ENCODE measurements at regions not wholly inside any gene's neighbourhood (a gene's known extent, or its start where the extent isn't known, plus 50 kb on each side); places are given as distances from the start of the nearest gene placed in this dataset.

DNA sequence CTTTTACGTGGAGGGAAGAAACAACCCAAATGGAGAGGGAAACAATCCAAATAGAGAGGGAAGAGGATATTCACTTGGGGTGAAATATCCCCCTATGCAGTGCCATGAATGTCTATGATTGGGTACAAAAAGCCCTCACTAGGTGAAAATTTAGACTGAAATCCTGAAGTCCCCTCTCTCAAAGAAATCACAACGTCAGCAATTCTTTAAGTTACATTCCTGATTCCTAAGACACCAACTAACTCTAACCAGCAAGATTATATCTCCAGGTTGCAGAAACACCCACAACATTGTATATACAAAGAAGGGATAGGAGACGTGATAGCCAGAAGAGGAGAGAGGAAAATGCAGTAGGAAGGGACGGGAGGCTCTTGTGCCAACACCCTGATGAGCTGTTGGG lies 374.3 kb downstream of the DCAF12L2 start:
- no peak for DNase-seq (ENCODE audit: low read depth)

DNA sequence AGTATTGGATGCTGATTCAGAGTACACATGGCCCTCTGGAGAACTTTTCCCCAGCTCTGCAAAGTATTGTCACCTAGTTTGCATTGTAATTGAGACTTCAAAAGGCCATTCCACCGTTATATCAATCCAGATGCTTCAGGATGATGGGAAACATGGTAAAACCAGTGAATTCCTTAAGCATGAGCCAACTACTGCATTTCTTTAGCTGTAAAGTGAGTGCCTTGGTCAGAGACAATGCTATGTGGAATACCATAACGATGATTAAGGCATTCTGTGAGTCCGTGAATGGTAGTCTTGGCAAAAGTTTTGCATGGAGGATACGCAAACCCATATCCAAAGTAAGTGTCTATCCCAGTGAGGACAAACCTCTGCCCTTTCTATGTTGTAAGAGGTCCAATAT lies 355.2 kb downstream of the DCAF12L2 start:
- no peak for DNase-seq (ENCODE audit: low read depth)

DNA sequence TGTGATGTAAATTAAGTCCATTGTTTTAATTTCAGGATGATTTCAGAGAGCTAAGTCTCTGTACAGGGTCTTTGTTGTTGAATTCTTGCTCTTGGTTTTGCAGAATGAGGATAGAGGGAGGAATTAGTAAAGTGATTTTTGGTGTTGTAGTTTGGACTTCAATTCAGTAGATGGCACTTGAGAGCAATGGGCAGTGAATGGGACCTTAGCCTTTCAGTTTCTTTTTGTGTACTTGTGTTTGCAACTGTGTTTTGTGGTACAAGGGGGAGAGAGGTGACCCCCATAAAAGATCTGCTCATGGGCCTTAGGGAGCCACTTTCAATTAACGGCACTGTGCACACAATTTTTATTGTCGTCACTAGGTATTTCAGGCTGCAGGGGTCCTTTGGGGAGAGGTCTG lies 340.0 kb downstream of the DCAF12L2 start:
- DNase-seq (ENCODE audit: low read depth) = no peak

DNA sequence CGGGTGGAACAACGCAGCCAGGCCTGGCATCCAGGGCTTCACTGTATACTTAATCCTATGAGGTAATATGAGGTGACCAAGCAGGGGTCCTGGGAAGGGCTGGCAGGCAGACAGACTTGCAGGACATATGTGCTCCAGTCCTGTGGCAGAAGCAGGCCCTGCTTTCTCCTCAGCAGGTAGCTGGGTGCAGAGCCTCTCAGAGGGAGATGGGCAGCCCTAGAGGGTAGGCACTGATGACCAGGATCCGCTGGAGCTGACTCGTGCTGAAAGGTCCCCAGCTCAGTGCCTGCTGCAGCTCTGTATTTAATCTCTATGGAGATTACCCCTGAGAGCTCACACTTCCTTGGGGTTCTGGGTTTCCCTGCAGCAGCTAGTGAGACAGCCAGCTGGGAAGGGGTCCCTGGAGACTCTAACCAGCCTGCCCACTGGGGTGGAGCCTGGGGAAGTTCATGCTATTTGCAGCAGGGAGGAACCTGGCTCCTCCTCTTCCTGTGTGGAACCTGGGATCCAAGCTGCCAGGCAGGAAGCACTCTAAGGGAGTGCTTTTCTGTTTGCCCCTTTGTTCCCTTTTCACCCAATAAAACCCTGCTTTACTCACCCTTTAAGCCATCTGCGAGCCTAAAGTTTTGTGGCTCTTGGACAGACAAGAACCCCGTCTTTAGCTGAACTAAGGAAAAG lies 339.2 kb downstream of the DCAF12L2 start:
- DNase-seq (ENCODE audit: low read depth) = no peak

DNA sequence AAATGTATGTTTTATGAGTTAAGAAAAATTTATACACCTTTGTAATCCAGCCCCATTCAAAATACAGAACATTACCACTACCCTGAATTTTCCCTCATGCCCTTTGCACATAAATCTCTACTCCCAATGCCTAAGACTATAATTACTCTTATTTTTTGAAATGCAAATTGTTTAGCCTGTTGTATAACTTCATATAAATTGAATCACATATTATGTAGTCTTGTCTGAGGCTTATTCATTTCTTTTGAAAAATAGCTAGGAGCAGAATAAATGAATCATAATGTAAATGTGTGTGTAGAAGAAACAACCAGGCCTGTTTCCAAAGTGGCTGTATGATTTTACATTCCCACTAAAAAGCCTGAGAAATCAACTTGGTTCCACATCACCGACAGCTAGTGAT lies 319.8 kb downstream of the DCAF12L2 start:
- DNase-seq (ENCODE audit: low read depth) = no peak

DNA sequence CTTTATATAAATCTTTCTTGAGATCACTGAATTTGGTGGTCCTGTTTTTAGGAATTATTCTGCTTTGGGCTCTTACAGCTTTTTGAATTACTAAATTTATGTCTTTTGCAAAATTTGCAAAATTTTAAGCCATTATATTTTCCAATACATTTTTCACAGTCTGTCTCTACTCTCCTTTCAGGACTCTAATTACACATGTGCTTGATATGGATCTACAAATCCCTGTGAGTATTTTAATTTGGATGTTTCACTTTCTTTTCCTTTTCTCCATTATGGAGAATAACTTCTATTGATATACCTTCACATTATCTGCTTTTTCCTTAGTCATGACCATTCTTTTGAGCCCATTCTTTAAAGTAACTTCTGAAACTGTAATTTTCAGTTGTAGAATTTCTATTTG lies 315.4 kb downstream of the DCAF12L2 start:
- DNase-seq (ENCODE audit: low read depth) = no peak

DNA sequence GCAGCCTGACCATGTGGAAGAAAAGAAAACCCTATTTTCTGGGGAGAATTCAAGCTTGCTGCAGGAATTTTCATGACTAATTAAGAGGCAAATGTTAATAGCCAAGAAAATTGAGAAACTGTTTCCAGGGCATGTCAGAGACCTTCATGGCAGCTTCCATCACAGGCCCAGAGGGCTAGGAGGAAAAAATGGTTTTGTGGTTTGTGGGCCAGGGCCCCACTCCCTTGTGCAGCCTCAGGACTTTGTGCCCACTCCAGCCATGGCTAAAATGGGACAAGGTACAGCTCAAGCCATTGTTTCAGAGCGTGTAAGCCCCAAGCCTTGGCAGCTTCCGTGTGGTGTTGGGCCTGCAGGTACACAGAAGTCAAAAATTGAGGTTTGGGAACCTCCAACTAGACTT lies 282.9 kb downstream of the DCAF12L2 start:
- no peak for DNase-seq (ENCODE audit: low read depth)

DNA sequence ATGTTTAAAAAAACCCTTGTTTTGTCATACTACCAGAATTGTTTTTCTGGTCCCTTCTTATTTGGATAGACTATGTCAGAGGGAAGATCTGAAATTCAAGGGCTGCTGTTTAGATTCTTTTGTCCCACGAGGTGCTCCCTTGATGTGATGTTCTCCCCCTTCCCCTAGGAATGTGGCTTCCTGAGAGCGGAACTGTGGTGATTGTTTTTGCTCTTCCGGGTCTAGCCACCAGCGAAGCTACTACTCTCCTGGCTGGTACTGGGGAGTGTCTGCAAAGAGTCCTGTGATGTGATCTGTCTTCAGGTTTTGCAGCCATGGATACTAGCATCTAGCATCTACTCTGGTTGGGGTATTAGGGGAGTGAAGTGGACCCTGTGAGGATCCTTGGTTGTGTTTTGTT lies 271.1 kb downstream of the DCAF12L2 start:
- no peak for DNase-seq (ENCODE audit: low read depth)

DNA sequence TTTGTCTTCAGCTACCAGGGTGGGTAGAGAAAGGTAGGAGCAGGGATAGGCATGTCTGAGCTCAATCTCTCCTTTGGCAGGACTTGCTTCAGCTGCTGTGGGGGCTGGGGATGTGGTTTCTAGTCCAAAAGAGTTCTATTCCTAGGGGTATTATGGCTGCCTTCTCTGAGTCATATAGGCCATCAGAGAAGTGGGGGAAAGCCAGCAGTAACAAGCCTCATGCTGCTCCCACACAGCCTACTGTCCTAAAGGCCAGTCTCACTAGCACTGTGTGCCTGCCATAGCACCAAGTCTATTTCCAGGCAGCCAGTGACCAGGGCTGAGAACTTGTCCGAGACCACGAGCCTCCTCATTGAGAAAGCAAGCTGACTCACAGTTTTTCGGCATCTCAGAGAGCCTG lies 270.6 kb downstream of the DCAF12L2 start:
- DNase-seq (ENCODE audit: low read depth) = no peak

DNA sequence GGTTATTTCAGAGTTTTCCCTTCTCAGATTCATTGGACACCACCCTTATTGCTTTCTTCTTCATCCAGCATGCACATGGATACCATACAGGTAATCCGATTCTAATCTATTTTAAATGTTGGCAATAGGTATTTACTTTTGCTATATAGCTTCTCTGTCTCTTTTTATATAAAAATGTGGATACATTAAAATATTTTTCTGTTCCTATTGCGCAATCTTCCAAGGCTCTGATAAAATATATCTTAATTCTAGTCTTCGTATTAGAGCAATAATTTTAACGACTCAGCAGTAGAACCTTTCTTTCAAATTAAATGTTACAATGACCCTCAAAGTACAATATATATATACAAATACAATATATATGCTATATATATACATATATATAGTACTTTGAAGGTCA lies 239.8 kb downstream of the DCAF12L2 start:
- no peak for DNase-seq (ENCODE audit: low read depth)

DNA sequence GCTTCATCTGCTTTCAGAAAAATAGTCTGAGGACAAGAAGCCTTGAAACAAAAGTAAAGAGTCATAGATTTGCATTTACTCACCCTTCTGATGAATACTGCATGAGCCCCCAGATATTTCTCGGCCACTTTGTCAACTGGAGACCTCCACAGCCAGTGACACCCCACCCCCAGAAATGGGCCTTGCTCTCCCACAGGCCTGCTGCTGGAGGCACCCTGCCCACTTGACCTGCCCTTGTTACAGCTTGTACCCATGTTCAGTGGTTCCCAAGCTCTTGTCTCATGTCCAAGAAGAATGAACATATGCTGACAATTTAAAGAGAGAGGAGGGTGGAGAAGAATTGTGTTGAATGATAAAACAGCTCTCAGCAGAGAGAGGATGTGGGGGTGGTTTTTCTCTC lies 225.1 kb downstream of the DCAF12L2 start:
- no peak for DNase-seq (ENCODE audit: low read depth)

DNA sequence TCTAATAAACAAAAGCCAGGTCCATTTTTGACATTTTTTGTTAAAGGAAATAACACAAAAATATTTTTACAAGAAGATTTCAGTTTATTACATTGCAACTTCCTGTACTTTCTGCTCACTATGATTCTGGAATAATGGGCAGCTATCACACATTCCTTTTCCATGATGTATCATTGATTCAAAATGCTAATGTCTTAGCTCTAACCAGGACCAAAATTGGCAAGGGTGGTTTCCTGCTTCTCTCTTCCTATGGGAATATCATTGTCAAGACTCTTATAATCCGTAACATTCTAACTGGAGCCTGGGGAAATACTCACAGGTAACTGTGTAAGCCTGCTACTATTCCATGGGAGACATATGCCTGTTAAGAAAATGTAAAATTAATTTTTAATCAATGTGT lies 218.6 kb downstream of the DCAF12L2 start:
- DNase-seq (ENCODE audit: low read depth) = peak; percentile 25

DNA sequence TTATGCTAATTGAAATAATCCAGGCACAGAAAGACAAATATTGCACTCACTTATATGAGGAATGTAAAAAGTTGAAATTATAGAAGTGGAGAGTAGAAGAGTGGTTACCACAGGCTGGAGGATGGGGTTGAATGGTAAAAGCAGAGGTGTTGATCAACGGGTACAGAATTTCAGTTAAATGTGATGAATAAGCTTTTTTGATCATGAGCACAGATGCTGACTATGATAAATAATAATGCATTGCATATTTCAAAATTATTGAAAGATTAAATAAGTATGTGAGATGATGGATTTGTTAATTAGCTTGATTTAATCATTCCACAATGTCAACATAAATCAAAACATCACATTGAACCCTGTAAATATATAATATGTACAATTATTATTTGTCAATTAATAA lies 213.1 kb downstream of the DCAF12L2 start:
- no peak for DNase-seq (ENCODE audit: low read depth)

DNA sequence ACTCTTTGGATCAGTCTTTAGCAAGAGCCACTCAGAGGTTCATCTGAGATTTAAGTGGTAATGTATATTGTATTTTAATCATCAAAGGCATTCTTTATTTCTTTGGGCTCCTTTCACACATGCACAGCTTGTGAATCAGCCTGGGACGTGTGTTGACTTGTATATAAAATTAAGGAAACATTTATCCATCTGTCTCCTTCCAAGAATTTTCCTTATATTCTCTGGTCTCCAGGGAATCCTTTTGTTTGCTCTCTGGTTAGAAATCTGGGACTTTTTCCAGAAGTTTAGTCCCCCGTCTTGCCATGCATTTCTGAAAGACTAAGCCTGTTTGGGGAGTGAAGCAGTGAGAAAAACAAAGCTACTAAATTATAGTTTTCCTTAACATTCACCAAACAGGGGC lies 212.3 kb downstream of the DCAF12L2 start:
- DNase-seq (ENCODE audit: low read depth) = no peak

DNA sequence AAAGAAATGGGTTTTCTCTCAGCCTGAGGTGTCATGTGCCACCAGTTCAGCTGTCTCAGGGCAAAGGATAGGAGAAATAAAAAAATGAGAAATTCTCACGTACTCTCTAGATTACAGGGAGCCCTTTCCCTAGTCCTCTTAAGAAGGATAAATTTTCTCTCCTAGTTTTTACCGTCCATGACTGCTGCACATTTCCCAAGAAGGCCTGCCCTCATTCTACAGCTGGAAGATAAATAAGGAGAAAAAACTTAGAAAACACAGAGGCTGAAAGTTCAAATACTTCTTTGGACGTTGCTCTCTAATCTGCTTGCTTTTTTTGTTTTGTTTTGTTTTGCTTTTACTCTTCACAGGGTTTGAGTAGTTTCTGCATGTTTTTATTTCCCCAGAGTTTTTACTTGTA lies 211.9 kb downstream of the DCAF12L2 start:
- no peak for DNase-seq (ENCODE audit: low read depth)

DNA sequence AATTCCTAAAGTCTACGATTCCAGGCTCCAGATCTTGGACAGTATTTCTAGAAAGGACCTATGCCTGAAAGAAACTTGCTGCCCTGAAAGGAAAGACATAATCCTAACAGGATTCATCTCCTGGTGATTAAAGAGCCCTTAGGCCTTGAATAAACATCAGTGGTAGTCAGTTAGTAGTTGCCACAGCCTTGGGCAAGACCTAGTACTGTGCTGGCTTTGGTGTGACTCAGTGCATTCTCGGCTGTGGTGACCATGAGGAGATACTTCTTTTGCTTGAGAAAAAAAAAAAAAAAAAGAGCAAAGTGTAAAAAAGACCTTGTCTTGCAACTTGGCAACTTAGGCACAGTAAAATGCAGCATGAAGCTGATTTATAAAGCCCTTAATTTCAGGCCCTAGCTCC lies 188.2 kb downstream of the DCAF12L2 start:
- no peak for DNase-seq (ENCODE audit: low read depth)

DNA sequence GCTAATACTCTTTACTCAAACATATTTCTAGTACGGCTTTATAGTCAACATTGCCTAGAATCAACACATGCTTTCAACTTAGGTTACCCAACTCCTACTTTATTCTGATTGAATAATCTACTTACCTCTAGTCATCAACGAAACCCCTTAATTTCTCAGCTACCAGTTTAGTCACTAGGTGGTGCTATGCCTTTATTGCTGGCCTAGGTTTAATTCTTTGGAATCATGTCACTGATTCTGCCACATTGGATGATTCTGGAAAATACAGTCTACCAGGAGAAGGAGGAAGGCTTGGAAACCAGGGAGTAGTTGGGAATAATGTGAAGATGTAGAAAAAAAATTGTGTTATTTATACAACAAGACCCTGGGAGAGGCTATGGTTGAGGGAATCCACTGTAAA lies 167.7 kb downstream of the DCAF12L2 start:
- DNase-seq (ENCODE audit: low read depth) = no peak

DNA sequence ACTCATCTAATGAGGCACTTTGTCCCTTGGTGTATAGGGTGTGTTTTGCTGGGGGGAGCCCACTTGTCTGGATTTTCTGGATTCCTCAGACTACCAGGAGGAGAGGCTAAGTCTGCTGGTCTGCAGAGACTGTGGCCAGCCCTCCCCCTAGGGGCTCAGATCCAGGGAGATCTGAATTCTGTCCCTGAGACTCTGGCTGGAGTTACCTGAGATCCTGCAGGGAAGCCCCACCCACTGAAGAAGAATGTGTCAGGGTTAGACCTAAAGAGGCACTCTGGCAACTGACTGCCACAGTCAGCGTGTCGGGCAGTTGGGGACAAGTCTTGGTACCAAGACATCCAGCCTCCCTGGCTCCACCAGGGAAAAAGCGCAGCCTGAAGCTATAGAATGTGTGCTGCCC lies 138.9 kb downstream of the DCAF12L2 start:
- no peak for DNase-seq (ENCODE audit: low read depth)

DNA sequence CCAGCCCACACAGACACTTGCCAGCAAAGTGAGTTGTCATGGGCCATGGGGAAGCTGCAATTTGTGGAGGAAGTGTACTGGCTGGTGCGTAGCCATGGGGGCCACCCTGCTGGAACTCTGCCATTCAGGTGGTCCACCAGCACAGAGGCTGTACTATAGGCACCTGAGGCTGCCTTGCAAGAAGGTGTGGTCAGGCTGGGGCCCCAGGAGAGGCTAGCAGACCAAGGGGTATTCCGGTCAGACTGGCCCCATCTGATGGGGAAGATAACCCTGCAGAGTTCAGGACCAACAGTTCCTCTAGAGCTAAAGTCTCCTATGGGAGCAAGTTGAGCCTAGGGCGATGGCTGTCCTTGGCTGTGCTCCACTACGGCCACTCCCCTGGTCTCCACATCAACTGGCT lies 136.1 kb downstream of the DCAF12L2 start:
- DNase-seq (ENCODE audit: low read depth) = no peak

DNA sequence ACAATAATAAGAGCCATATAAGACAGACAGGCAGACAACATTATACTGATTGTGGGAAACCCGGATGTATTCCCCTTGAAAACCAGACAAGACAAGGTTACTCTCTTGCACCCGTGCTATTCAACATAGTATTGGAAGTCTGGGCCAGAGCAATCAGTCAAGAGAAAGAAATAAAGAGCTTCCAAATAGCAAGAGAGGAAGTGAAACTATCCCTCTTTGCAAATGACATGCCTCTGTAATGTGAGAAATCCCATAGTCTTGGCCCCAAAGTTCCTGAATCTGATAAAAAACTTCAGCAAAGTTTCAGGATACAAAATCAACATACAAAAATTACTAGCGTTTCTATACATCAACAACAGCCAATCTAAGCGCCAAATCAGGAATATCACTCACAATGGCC lies 102.1 kb downstream of the DCAF12L2 start:
- no peak for DNase-seq (ENCODE audit: low read depth)

DNA sequence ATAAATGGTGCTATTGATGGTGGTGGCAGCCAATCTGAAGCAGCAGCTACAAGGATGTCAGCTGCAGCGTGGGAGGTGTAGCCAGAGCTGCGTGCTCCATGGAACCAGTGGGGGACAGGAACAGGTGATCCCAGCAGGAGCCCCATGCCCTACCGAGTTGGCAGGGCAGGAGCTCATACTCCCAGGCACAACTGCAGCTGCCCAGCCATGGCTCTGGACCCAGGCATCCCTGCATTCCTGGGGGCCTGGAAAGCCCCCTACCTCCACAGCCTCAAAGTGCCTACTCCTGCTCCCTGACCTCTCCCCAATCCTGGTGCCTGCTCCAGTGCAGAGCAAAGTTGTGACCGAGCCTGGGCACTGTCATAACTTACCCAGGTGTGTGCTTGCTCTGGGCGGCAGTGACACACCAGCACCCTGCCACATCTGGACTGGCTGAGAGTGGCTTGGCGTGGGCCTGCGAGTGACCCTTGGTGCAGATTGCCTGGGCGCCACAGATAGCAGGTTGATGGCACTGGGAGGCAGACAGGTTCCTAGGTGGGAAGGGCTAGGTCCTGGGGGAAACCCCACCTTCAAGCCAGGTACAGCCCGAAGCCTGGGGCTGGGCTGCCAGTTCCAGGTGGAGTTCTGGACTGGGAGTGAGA lies 101.1 kb downstream of the DCAF12L2 start:
- DNase-seq (ENCODE audit: low read depth) = no peak

DNA sequence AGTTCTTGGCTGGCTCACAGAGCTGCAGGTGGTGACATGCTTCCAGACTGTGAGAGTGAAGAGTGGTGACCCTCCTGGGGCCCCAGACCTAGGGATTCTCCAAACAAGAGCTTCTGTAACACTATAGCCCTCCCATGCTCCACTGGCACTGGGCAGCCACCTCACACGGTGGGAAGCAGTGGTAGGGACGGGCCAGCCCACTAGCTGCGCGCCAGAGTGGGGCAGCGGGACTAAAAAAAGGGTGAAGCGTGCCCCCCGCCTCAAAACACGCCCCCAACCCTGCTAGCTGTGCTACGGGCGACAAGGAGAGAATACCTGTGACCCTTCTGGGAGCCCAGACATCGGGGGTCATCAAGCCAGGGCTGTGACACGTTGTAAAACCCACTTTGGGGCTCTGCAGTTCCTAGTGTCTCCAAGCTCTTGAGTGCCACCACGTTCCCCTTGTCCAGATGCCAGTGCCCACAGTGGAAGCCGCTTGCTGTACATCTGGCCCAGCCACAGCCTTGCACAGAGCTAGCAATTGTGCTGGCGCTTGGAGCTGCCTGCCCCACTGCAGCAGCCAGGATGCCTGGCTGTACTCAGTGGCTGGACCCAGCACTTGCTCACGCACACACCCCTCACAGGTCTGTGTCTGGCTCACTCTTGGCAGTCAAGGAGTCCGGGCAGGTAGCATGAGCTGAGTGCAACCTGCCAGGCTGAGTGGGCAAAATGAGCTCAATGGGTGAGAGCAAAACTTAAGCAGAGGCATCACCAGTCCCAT lies 100.0 kb downstream of the DCAF12L2 start:
- DNase-seq (ENCODE audit: low read depth) = no peak
